Uterus (tissue), 3 donors: ENCODE measurements at regions not wholly inside any gene's neighbourhood (a gene's known extent, or its start where the extent isn't known, plus 50 kb on each side); places are given as distances from the start of the nearest gene placed in this dataset.

Source experiments
- DNase-seq, 2 donors: peaks; one replicate each; pipeline ENCODE4 v3.0.0-alpha.2; 2019 to 2020
- H3K27ac ChIP-seq, 2 donors: fragments of 200-600 bp; sonication (generic); 1 replicate in 1 of 2; 2 replicates in 1 of 2; pipeline ENCODE4 v1.5.1; 2016 to 2018
- H3K27me3 ChIP-seq, 2 donors: fragments of 200-600 bp; sonication (generic); one replicate each; pipeline ENCODE4 v1.5.1; 2018 to 2019; ENCODE audit warnings: control low read depth in 1 of 2
- H3K36me3 ChIP-seq, 2 donors: fragments of 200-600 bp; sonication (generic); one replicate each; pipeline ENCODE4 v1.5.1; 2019; ENCODE audit warnings: control low read depth in 1 of 2
- H3K4me1 ChIP-seq, 2 donors: fragments of 200-600 bp; sonication (generic); one replicate each; pipeline ENCODE4 v1.5.1; 2018 to 2019; ENCODE audit warnings: control low read depth in 1 of 2
- H3K4me3 ChIP-seq, 2 donors: fragments of 200-600 bp; sonication (generic); 1 replicate in 1 of 2; 2 replicates in 1 of 2; pipeline ENCODE4 v1.5.1; 2018 to 2019; ENCODE audit warnings: mild to moderate bottlenecking in 1 of 2
- H3K9me3 ChIP-seq, 2 donors: fragments of 200-600 bp; sonication (generic); one replicate each; pipeline ENCODE4 v1.5.1; 2019; ENCODE audit warnings: control low read depth in 1 of 2
- CTCF ChIP-seq, 4 experiments: fragments of 200-600 bp in 2 of 4; fragments of 450-650 bp in 2 of 4; sonication (generic) in 2 of 4; IDR thresholded peaks; one replicate each; pipeline ENCODE4 v1.5.1; 2016 to 2019; ENCODE audit warnings: antibody characterized with exemption in 4 of 4, mild to moderate bottlenecking in 2 of 4, moderate library complexity in 1 of 4
- POLR2A ChIP-seq, 2 donors: fragments of 450-650 bp; IDR thresholded peaks; one replicate each; pipeline ENCODE4 v1.6.1; 2016; ENCODE audit warnings: antibody characterized with exemption in 2 of 2, mild to moderate bottlenecking in 1 of 2, moderate library complexity in 1 of 2
- intact Hi-C: fragments of 100-400 bp; cut with DNase I; formaldehyde crosslinking; loops from one replicate; pipeline ENCODE4 v1.15.1; 2023; ENCODE audit warnings: low total_unique reads
- donor health status: DM: yes; HTN: yes; CAD: no.

GRCh38 chr1:166785987-166786386 is 53.3 kb upstream of the POGK start:
- intact Hi-C loops: no loop called here
- no peak for DNase-seq
- no peak for TF ChIP-seq CTCF (IDR thresholded peaks at IDR 0.05)
- TF ChIP-seq POLR2A (IDR thresholded peaks at IDR 0.05): no peak
- Histone ChIP-seq H3K4me3 (no peak overlapping the region), H3K9me3 (no peaks in the 10 kb centered on the region), H3K4me1 (no peaks in the 10 kb centered on the region), H3K27me3 (no peaks in the 10 kb centered on the region), H3K27ac (no peak overlapping the region), H3K36me3 (no peaks in the 10 kb centered on the region)

- H3K4me3 ChIP-seq: no peak overlapping the region
- H3K9me3 ChIP-seq: no peaks in the 10 kb centered on the region
- no peaks in the 10 kb centered on the region for H3K36me3 ChIP-seq
- no peaks in the 10 kb centered on the region for H3K4me1 ChIP-seq
- H3K27me3 ChIP-seq: no peaks in the 10 kb centered on the region
- DNase-seq: no peak
- H3K27ac ChIP-seq: no peak overlapping the region
- intact Hi-C loops: no loop called here
- TF ChIP-seq POLR2A (IDR thresholded peaks at IDR 0.05) (no peak), CTCF (IDR thresholded peaks at IDR 0.05) (no peak)
These were observed 50.0 kb upstream of the POGK start for GRCh38 chr1:166789286-166789685.
